ENCODE measurements at regions not wholly inside any gene's neighbourhood (a gene's known extent, or its start where the extent isn't known, plus 50 kb on each side); places are given as distances from the start of the nearest gene placed in this dataset.
"Not testable (repeated sequence)": the region's sequence is repeated elsewhere in the genome, so short reads cannot be mapped to it uniquely, and the experiment has no call there.

DNA sequence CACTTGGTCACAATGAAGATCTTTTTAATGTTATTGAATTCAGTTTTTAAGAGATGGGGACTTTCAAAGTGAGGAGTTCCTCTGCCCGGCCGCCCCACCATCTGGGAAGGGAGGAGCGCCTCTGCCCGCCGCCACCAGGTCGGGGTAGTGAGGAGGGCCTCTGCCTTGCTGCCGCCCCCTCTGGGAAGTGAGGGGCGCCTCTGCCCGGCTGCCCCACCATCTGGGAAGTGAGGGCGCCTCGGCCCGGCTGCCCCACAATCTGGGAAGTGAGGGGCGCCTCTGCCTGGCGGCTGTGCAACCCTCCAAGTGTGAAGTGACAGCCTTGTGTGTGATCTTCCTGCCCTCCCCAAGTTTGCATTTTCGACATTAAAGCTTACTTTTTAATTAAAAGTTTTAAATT lies 899.3 kb downstream of the TRIB2 start:
- H3K4me1 Mint-ChIP-seq (ENCODE audit: low read depth): no peaks in the 10 kb centered on the region
- peaks cover 18% of the 10 kb centered on the region for H3K9me3 Mint-ChIP-seq
- peaks cover 3% of the 10 kb centered on the region for H3K36me3 Mint-ChIP-seq (ENCODE audit: low read depth)
- H3K4me3 Mint-ChIP-seq: no peak overlapping the region
- no peaks in the 10 kb centered on the region for H3K27me3 Mint-ChIP-seq
- H3K27ac Mint-ChIP-seq: no peak overlapping the region

DNA sequence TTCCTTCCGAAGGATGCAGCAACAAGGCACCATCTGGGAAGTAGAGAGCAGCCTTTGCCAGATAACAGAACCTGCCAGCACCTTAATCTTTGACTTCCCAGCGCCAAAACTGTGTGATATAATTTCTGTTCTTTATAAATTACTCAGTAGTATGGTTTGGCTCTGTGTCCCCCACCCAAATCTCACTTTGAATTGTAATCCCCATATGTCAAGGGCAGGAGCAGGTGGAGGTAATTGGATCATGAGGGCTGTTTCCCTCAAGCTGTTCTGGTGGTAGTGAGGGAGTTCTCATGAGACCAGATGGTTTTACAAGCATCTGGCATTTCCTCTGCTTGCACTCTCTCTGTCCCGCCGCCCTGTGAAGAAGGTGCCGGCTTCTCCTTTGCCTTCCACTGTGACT lies 899.9 kb downstream of the TRIB2 start:
- Mint-ChIP-seq H3K4me3 (no peak overlapping the region), H3K36me3 (ENCODE audit: low read depth) (peaks cover 3% of the 10 kb centered on the region)

DNA sequence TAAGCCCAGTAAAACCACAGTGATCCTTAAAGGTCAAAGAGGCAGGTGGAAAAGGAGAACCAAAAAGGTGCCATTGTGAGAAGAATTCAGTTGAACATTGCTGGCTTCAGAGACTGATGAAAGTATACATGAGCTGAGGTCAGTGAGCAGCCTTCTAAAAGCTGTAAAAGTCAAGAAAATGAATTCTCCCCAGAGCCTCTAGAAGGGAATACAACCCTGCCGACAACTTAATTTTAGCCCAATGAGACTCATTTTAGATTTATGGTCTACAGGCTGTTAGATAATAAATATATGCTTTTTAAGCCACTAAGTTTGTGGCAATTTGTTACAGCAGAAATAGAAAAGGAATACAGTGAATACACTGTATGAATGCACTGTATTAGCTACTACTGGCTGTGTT lies 911.4 kb downstream of the TRIB2 start:
- H3K27me3 Mint-ChIP-seq: no peaks in the 10 kb centered on the region
- no peaks in the 10 kb centered on the region for H3K4me1 Mint-ChIP-seq (ENCODE audit: low read depth)
- no peaks in the 10 kb centered on the region for H3K36me3 Mint-ChIP-seq (ENCODE audit: low read depth)
- H3K27ac Mint-ChIP-seq: no peak overlapping the region
- H3K9me3 Mint-ChIP-seq: peaks cover 4% of the 10 kb centered on the region
- no peak overlapping the region for H3K4me3 Mint-ChIP-seq

More for the DNA sequence above, 899.9 kb downstream of the TRIB2 start:
- H3K27me3 Mint-ChIP-seq: no peaks in the 10 kb centered on the region
- no peaks in the 10 kb centered on the region for H3K4me1 Mint-ChIP-seq (ENCODE audit: low read depth)
- H3K27ac Mint-ChIP-seq: no peak overlapping the region
- peaks cover 21% of the 10 kb centered on the region for H3K9me3 Mint-ChIP-seq

DNA sequence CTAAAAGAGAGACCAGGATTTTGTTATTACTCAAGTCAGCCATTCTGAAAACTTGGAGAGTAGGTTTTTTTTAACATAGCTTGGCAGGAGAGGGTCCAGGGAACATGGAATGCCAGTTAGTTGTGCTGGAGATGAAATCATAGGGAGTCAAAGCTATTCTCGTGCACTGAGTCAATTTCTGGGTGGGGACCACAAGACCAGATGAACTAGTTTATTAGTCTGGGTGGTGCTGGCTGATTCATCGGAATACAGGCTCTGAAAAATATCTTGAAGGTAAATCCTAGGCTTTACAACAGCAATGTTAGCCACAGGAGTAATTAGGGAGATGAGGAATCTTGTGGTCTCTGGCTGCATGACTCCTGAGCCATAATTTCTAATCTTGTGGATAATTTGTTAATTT lies 921.4 kb downstream of the TRIB2 start:
- Mint-ChIP-seq H3K4me1 (ENCODE audit: low read depth) (no peaks in the 10 kb centered on the region), H3K9me3 (peaks cover 3% of the 10 kb centered on the region), H3K27ac (no peak overlapping the region), H3K27me3 (no peaks in the 10 kb centered on the region), H3K4me3 (no peak overlapping the region), H3K36me3 (ENCODE audit: low read depth) (no peaks in the 10 kb centered on the region)

DNA sequence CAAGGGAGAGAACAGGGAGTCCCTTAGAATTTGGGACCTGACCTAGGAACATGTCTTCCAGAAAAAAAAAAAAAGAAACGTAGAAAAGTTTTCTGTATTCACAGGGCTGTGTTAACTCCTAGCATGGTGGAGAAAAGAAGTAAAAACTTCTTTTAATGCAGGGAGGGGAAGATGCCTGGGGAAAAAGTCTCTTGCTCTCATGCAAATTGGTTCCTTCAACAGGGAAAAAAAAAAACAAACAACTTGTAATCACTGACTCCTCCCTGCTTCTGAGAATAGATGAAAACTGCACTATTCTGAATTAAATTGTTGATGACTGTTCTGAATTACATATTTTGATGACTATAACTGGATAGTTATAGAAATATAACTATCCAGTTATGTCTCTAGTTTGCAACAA lies 933.2 kb downstream of the TRIB2 start:
- Mint-ChIP-seq H3K4me3 (no peak overlapping the region), H3K36me3 (ENCODE audit: low read depth) (no peaks in the 10 kb centered on the region), H3K27me3 (no peaks in the 10 kb centered on the region), H3K27ac (no peak overlapping the region), H3K9me3 (peaks cover 15% of the 10 kb centered on the region), H3K4me1 (ENCODE audit: low read depth) (no peaks in the 10 kb centered on the region)

DNA sequence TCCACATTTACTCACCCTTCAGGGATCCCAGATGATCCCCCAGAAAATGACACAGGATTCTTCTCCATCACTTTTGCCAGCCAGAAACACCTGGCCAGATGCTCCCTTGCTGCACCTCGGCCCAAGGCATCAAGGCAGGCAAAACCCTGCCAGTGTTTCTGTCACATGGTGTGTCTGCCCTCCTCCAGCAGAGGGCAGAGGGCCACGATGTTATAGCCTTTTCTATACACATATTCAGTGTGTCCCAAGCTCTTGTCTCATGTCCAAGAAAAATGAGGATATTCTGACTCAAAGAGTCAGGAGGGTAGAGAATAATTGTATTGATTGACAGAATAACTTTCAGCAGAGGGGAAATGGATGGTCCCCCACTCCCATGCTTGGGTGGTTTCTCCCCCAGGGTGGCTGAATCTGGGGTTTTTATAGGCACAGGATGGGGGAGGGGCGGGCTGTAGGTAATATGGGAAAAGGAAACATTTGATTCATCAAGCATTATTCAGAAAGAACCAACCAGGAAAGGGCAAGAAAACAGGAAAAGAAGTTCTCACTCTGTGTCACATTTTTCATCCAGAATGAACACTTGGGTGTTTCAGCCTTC lies 933.9 kb downstream of the TRIB2 start:
- Mint-ChIP-seq H3K27me3 (no peaks in the 10 kb centered on the region), H3K4me1 (ENCODE audit: low read depth) (no peaks in the 10 kb centered on the region), H3K4me3 (no peak overlapping the region), H3K36me3 (ENCODE audit: low read depth) (no peaks in the 10 kb centered on the region), H3K27ac (no peak overlapping the region), H3K9me3 (peaks cover 15% of the 10 kb centered on the region)

DNA sequence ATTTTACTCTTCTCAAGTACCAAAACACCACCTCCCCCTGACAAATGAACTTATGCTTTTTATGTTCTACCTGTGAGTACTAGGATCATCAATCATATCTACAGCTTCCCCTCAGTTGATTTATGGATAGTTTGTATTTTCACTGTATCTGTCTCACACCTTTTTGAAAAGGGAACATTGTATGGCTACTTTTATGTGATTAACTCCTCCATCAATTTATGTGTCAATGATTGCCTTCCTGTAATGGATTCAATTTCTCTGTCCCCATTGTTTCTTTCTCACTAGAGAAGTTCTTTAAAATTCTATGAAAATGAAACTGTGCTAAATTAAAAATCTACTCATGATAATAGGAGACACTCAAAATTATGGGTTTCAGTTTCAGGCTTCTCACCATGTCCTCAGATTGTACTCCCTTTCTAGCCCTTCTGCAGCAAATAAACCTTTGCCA lies 935.0 kb downstream of the TRIB2 start:
- Mint-ChIP-seq H3K4me3 (no peak overlapping the region), H3K36me3 (ENCODE audit: low read depth) (no peaks in the 10 kb centered on the region), H3K4me1 (ENCODE audit: low read depth) (no peaks in the 10 kb centered on the region), H3K27me3 (no peaks in the 10 kb centered on the region), H3K9me3 (peaks cover 15% of the 10 kb centered on the region), H3K27ac (no peak overlapping the region)

DNA sequence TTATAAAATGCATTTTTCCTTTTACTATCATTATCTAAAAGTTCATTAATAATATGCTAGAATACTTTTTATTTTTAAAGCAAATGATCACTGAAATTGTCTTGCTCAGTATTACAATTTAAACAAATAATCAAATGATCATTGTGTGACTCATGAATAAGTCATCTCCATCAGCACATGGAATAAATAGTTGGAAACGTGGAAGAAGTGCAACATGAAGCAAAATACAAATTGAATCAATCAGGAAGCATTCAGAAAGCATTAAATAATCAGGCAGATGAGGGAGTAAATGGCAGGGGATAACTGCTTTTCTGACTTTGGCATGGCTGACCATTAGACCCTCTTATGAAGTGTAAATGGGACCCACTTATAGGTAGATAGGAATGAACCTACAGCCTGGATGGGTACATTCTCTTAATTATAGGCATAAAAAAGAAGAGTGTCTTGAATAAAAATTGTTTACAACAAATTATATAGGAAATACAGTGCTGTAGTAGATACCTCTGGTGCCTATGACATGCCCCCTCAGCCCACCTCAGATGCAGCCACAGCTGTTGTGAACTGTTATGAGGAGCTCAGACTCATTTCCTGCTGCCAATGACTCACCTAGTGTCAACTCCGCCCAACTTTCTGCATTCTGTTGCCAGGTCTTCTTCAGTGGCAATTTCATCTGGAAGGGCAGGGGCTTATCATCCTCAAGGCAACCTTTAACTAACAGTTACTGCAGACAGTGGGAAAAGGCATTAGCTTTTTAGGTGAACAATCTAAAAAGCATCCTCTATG lies 936.0 kb downstream of the TRIB2 start:
- Mint-ChIP-seq H3K36me3 (ENCODE audit: low read depth) (no peaks in the 10 kb centered on the region), H3K4me3 (no peak overlapping the region), H3K27me3 (no peaks in the 10 kb centered on the region), H3K9me3 (peaks cover 11% of the 10 kb centered on the region), H3K27ac (no peak overlapping the region), H3K4me1 (ENCODE audit: low read depth) (no peaks in the 10 kb centered on the region)

DNA sequence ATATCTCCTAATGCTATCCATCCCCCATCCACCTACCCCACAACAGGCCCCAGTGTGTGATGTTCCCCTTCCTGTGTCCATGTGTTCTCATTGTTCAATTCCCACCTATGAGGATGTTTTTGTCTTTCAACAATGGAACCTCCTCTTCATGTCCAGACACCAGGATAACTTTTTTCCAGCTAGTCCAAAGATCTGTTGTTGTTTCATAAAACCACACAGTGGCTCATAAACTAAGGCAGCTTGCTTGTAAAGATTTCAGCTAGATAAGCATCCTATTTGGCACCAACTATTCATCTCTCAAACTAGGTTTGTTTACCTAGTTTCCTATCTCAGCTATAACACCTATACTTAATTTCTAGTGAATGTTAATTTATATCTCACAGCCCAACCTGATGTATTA lies 937.7 kb downstream of the TRIB2 start:
- Mint-ChIP-seq H3K27ac (no peak overlapping the region), H3K9me3 (peaks cover 10% of the 10 kb centered on the region), H3K4me1 (ENCODE audit: low read depth) (no peaks in the 10 kb centered on the region), H3K36me3 (ENCODE audit: low read depth) (no peaks in the 10 kb centered on the region), H3K27me3 (no peaks in the 10 kb centered on the region), H3K4me3 (no peak overlapping the region)

DNA sequence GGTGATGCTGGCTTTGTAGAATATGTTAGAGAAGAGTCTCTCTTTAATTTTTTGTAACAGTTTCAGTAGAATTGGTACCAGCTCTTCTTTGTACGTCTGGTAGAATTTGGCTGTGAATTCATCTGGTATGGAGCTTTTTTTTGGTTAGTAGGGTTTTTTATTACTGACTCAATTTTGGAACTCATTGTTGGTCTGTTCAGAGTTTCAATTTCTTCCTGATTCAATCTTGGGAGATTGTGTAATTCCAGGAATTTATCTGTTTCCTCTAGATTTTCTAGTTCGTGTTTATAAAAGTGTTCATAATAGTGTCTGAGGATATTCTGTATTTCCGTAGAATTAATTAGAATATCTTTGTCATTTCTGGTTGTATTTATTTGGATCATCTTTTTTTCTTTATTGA lies 943.5 kb downstream of the TRIB2 start:
- no peaks in the 10 kb centered on the region for H3K4me1 Mint-ChIP-seq (ENCODE audit: low read depth)

DNA sequence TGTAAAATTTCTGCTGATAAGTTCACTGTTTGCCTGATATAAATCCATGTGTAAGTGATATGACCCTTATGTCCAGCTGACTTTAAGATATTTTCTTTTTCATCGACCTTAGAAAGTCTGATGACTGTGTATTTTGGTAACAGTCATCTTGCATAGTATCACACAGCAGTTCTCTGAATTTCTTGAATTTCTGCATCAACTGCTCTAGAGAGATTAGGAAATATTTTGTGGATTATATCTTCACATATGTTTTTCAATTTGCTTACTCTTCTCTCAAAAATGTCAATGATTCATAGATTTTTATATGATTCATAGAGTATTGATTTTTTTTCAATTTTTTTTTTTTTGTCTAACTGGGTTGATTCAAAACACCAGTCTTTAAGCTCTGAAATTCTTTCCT lies 945.3 kb downstream of the TRIB2 start:
- no peaks in the 10 kb centered on the region for H3K36me3 Mint-ChIP-seq (ENCODE audit: low read depth)
- no peaks in the 10 kb centered on the region for H3K27me3 Mint-ChIP-seq
- H3K9me3 Mint-ChIP-seq: peaks cover 17% of the 10 kb centered on the region
- no peaks in the 10 kb centered on the region for H3K4me1 Mint-ChIP-seq (ENCODE audit: low read depth)
- no peak overlapping the region for H3K27ac Mint-ChIP-seq
- H3K4me3 Mint-ChIP-seq: no peak overlapping the region

More for the DNA sequence above, 943.5 kb downstream of the TRIB2 start:
- Mint-ChIP-seq H3K36me3 (ENCODE audit: low read depth) (no peaks in the 10 kb centered on the region), H3K4me3 (no peak overlapping the region), H3K27me3 (no peaks in the 10 kb centered on the region), H3K9me3 (peaks cover 17% of the 10 kb centered on the region), H3K27ac (no peak overlapping the region)

DNA sequence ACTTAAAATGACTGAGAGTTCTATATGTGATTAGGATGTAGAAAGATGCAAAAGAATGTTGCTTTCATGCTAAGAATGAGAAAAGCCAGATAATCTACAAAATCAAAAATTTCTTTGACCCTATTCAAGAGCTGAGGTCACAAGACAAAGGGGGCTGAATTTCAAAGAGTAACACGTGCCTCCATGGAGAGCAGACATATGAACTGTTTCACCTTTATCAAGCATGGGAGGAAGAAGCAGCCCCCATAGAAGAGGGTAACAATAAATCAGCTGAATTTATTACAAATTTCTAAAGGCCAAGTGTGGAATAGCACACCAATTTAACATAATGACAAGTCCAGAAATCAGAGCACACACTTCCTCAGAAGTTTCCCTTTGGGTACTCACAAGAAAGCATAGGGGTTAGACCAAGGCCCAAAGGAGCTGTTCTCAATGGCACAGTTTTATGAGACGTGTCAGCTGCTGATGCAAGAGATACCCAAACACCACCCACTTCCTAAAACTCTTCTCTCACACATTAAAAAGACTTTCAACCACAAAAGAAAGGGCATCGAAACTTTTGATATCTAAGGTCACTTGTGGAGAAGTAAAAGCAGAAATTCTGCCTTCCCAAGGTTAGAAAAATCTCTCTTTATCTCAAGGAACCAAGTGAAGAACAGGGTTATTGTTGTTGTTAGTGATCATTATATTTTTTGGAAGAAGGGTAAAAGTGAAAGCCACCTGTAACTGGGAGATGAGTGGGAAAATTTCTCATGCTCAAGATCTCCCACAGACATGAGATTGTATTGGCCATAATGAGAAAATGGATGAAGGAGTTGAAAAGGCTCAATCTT lies 950.1 kb downstream of the TRIB2 start:
- Mint-ChIP-seq H3K4me3 (no peak overlapping the region), H3K4me1 (ENCODE audit: low read depth) (no peaks in the 10 kb centered on the region), H3K27me3 (no peaks in the 10 kb centered on the region), H3K36me3 (ENCODE audit: low read depth) (no peaks in the 10 kb centered on the region), H3K9me3 (peaks cover 10% of the 10 kb centered on the region), H3K27ac (no peak overlapping the region)

DNA sequence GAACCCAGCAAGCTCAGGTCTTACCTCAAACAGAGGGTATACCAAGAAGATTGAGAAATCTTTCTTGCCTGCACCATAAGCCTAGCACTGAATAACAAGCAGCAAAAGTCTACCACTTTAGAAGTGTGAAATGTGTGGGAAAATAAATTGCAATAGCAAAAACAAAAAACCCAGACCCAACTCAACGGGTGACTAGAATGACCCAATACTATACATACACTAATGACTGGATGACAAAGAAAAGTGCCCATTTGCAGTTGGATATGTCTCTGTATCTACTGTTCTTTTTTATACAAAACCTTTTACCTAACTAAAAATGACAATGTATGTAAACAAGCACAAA lies 950.6 kb downstream of the TRIB2 start:
- Mint-ChIP-seq H3K9me3 (peaks cover 10% of the 10 kb centered on the region), H3K4me3 (no peak overlapping the region), H3K36me3 (ENCODE audit: low read depth) (no peaks in the 10 kb centered on the region), H3K27ac (no peak overlapping the region), H3K4me1 (ENCODE audit: low read depth) (no peaks in the 10 kb centered on the region), H3K27me3 (no peaks in the 10 kb centered on the region)

DNA sequence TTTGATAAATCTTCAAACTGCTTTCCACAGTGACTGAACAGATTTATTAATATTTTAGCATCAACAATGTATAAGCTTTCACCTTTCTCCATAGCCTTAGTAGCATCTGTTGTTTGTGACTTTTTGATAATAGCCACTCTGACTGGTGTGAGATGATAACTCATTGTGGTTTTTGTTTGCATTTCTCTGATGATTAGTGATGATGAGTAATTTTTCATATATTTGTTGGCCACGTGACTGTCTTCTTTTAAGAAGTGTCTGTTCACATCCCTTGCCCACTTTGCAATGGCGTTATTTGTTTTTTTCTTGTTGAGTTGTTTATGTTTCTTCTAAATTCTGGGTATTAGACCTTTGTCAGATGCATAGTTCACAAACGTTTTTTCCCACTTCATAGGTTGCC lies 952.9 kb downstream of the TRIB2 start:
- peaks cover 5% of the 10 kb centered on the region for H3K9me3 Mint-ChIP-seq
- H3K36me3 Mint-ChIP-seq (ENCODE audit: low read depth): no peaks in the 10 kb centered on the region
- no peak overlapping the region for H3K4me3 Mint-ChIP-seq
- H3K27ac Mint-ChIP-seq: no peak overlapping the region
- no peaks in the 10 kb centered on the region for H3K27me3 Mint-ChIP-seq
- no peaks in the 10 kb centered on the region for H3K4me1 Mint-ChIP-seq (ENCODE audit: low read depth)

DNA sequence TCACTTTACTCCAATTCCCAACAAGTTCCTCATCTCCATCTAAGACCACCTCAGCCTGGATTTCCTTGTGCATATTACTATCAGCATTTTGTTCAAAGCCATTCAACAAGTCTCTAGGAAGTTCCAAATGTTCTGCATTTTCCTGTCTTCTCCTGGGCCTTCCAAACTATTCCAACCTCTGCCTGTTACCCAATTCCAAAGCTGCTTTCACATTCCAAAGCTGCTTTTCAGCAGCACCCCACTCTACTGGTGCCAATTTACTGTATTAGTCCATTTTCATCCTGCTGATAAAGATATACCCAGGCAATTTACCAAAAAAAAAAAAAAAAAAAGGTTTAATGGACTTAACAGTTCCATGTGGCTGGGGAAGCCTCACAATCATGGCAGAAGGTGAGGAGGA lies 957.1 kb downstream of the TRIB2 start:
- not testable (repeated sequence) for H3K27ac Mint-ChIP-seq; H3K27me3 Mint-ChIP-seq; H3K4me1 Mint-ChIP-seq (ENCODE audit: low read depth); H3K4me3 Mint-ChIP-seq; H3K9me3 Mint-ChIP-seq; H3K36me3 Mint-ChIP-seq (ENCODE audit: low read depth)

Data from stimulated activated naive CD8-positive, alpha-beta T cell treated with anti-CD3 and anti-CD28 coated beads, Interleukin-15, Interleukin-2, amounts not matched to agents 100 ng/mL and 50 ng/mL, for 24 hours (primary cell).